ENCODE measurements at regions not wholly inside any gene's neighbourhood (a gene's known extent, or its start where the extent isn't known, plus 50 kb on each side); places are given as distances from the start of the nearest gene placed in this dataset.
A peak's percentile ranks its signal among the peaks of the same experiment; 100 is the strongest.
"Not testable (repeated sequence)": the region's sequence is repeated elsewhere in the genome, so short reads cannot be mapped to it uniquely, and the experiment has no call there.

DNA sequence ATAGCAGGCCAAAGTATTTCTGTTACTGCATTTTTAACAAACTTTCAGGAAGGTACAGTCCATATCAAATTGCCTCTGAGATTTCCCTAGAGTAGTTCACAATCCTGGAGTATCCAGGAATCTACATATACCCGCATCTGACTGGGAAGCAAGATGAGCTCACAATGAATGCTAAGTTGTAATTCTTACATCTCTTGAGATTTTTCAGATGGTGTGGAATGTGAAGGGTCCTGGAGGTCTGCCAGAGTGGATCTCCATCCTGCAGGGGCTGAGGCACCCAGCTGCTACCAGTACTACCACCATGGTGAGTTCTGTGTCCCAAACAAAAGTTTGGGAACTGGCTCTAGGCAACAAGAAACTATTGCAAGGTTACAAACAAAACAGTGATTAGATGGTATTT lies 156.7 kb upstream of the CCDC54 start:
- Histone ChIP-seq H3K9me3 (ENCODE audit: low read length) (no peaks in the 10 kb centered on the region), H3K9ac (ENCODE audit: low read length) (no peak overlapping the region), H3K27ac (ENCODE audit: low read length) (no peak overlapping the region), H3K9me2 (replicated peaks; ENCODE audit: insufficient read depth, low read length) (no peaks in the 10 kb centered on the region), H3K4me2 (ENCODE audit: low read depth, low read length, poor library complexity, severe bottlenecking) (no peak overlapping the region), H2AFZ (ENCODE audit: low read length) (no peak overlapping the region), H3K4me3 (ENCODE audit: low read length) (no peak overlapping the region), H3K36me3 (ENCODE audit: insufficient read depth, low read length) (no peaks in the 10 kb centered on the region), H3K4me1 (ENCODE audit: low read length) (no peaks in the 10 kb centered on the region), H4K20me1 (ENCODE audit: insufficient read depth, low read depth, low read length) (no peaks in the 10 kb centered on the region), H3K27me3 (ENCODE audit: low read length) (0 out of 2 replicates have a peak, but pooled peaks cover 2% of the 10 kb centered on the region), H3K79me2 (ENCODE audit: low read length) (no peaks in the 10 kb centered on the region)
- no peak for DNase-seq

DNA sequence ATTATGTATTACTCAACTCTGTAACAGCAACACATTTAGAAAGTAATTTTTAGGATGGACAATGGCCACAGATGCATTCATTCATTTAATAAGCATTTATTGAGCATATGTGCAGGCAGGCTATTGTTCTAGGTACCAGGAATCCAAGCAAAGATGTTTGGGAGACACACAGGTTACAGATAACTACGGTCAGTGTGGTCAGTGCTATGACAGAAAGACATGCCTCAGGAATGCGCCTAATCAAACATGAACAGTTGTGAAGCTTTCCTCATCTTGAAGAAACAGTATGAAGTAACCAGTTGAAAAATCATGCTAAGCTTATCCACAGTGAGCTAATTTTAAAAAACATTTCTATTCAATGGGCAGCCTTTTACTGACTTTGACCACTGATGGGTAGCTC lies 155.4 kb upstream of the CCDC54 start:
- Histone ChIP-seq H3K27me3 (ENCODE audit: low read length) (0 out of 2 replicates have a peak, but pooled peaks cover 2% of the 10 kb centered on the region), H3K4me3 (ENCODE audit: low read length) (no peak overlapping the region), H4K20me1 (ENCODE audit: insufficient read depth, low read depth, low read length) (no peaks in the 10 kb centered on the region), H3K79me2 (ENCODE audit: low read length) (no peaks in the 10 kb centered on the region), H3K9me2 (replicated peaks; ENCODE audit: insufficient read depth, low read length) (no peaks in the 10 kb centered on the region), H3K36me3 (ENCODE audit: insufficient read depth, low read length) (no peaks in the 10 kb centered on the region), H3K4me2 (ENCODE audit: low read depth, low read length, poor library complexity, severe bottlenecking) (no peak overlapping the region), H3K9ac (ENCODE audit: low read length) (no peak overlapping the region), H3K4me1 (ENCODE audit: low read length) (no peaks in the 10 kb centered on the region), H2AFZ (ENCODE audit: low read length) (no peak overlapping the region), H3K9me3 (ENCODE audit: low read length) (no peaks in the 10 kb centered on the region), H3K27ac (ENCODE audit: low read length) (no peak overlapping the region)
- DNase-seq = no peak

DNA sequence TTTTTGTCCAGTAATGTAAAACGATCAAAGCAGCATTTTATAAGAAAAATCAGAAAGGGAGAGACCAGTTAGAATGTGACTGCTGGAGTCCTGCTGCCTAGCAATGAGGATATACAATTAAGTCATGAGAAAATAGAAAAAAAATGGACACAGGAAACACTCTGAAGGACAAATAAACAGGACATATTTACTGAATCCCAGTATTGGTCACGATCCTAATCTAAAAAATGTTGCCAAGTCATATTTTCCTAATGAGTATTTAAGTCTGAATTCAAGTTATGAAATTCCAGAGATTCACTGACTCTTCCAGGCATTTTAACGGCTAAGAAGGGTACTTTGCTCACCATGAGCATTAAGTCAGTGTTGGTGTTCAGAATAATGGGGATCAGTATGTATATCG lies 154.3 kb upstream of the CCDC54 start:
- 0 out of 2 replicates have a peak, but pooled peaks cover 2% of the 10 kb centered on the region for H3K27me3 ChIP-seq (ENCODE audit: low read length)
- H3K4me2 ChIP-seq (ENCODE audit: low read depth, low read length, poor library complexity, severe bottlenecking) = no peak overlapping the region
- no peak overlapping the region for H2AFZ ChIP-seq (ENCODE audit: low read length)
- no peak for DNase-seq
- no peaks in the 10 kb centered on the region for H3K9me2 ChIP-seq (replicated peaks; ENCODE audit: insufficient read depth, low read length)
- H3K79me2 ChIP-seq (ENCODE audit: low read length) = no peaks in the 10 kb centered on the region
- no peak overlapping the region for H3K9ac ChIP-seq (ENCODE audit: low read length)
- H3K4me3 ChIP-seq (ENCODE audit: low read length) = no peak overlapping the region
- H3K9me3 ChIP-seq (ENCODE audit: low read length) = no peaks in the 10 kb centered on the region
- H3K27ac ChIP-seq (ENCODE audit: low read length) = no peak overlapping the region
- H3K36me3 ChIP-seq (ENCODE audit: insufficient read depth, low read length) = no peaks in the 10 kb centered on the region
- no peaks in the 10 kb centered on the region for H3K4me1 ChIP-seq (ENCODE audit: low read length)
- no peaks in the 10 kb centered on the region for H4K20me1 ChIP-seq (ENCODE audit: insufficient read depth, low read depth, low read length)

DNA sequence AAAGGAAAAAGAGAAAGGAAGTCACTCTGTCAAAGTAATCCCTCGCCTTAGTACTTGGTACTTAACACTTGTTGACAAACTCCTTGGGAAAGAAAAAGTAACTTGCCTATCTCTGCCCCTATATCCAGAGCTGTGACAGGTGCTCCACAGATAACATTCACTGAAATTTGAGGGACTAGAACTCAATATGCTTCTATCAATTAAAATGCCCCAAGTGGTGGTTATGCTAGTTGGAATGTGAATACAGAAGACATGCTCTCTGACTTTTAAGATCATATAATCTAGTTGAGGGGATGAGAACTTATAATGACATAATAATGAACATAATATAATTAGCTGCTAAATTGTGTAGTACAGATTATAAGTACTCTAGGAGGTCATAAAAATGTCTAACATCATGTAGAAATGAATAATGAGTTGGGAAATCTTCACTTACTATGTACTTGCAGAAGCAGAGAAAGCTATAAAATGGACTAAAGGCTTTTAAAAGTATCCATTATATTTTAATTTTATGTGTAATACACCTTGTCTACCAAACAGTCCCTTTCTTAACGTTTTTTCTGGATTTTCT lies 153.1 kb upstream of the CCDC54 start:
- H3K27me3 ChIP-seq (ENCODE audit: low read length) = 0 out of 2 replicates have a peak, but pooled peaks cover 2% of the 10 kb centered on the region
- no peak overlapping the region for H3K9ac ChIP-seq (ENCODE audit: low read length)
- no peaks in the 10 kb centered on the region for H4K20me1 ChIP-seq (ENCODE audit: insufficient read depth, low read depth, low read length)
- no peak overlapping the region for H3K27ac ChIP-seq (ENCODE audit: low read length)
- H3K9me2 ChIP-seq (replicated peaks; ENCODE audit: insufficient read depth, low read length) = no peaks in the 10 kb centered on the region
- no peak for DNase-seq
- no peak overlapping the region for H3K4me2 ChIP-seq (ENCODE audit: low read depth, low read length, poor library complexity, severe bottlenecking)
- no peak overlapping the region for H2AFZ ChIP-seq (ENCODE audit: low read length)
- H3K9me3 ChIP-seq (ENCODE audit: low read length) = no peaks in the 10 kb centered on the region
- no peaks in the 10 kb centered on the region for H3K79me2 ChIP-seq (ENCODE audit: low read length)
- H3K4me1 ChIP-seq (ENCODE audit: low read length) = no peaks in the 10 kb centered on the region
- H3K4me3 ChIP-seq (ENCODE audit: low read length) = no peak overlapping the region
- no peaks in the 10 kb centered on the region for H3K36me3 ChIP-seq (ENCODE audit: insufficient read depth, low read length)

DNA sequence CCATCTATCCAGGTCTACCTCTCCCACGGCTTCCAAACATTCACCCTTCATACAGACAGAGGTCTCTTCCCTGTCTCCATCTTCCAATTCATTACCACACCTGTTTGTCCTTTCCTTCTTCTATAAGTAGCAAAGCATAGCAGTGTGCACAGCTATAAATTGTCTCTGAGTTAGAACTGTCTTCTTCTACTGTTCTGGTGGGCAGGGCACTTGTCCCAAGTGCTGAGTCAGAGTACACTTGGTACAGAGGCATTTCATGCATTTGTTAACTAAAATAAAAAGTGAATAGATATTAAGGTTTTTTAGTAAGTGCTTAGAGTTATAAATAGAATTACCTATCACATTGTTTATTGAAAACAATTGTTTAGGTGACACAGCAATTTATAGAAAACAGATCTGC lies 150.1 kb upstream of the CCDC54 start:
- Histone ChIP-seq H3K79me2 (ENCODE audit: low read length) (no peaks in the 10 kb centered on the region), H2AFZ (ENCODE audit: low read length) (no peak overlapping the region), H3K9me3 (ENCODE audit: low read length) (no peaks in the 10 kb centered on the region), H3K4me2 (ENCODE audit: low read depth, low read length, poor library complexity, severe bottlenecking) (no peak overlapping the region), H3K9ac (ENCODE audit: low read length) (no peak overlapping the region), H3K27me3 (ENCODE audit: low read length) (0 out of 2 replicates have a peak, but pooled peaks cover 2% of the 10 kb centered on the region), H3K36me3 (ENCODE audit: insufficient read depth, low read length) (no peaks in the 10 kb centered on the region), H3K9me2 (replicated peaks; ENCODE audit: insufficient read depth, low read length) (no peaks in the 10 kb centered on the region), H4K20me1 (ENCODE audit: insufficient read depth, low read depth, low read length) (no peaks in the 10 kb centered on the region), H3K4me3 (ENCODE audit: low read length) (no peak overlapping the region), H3K4me1 (ENCODE audit: low read length) (no peaks in the 10 kb centered on the region), H3K27ac (ENCODE audit: low read length) (no peak overlapping the region)
- DNase-seq = no peak

DNA sequence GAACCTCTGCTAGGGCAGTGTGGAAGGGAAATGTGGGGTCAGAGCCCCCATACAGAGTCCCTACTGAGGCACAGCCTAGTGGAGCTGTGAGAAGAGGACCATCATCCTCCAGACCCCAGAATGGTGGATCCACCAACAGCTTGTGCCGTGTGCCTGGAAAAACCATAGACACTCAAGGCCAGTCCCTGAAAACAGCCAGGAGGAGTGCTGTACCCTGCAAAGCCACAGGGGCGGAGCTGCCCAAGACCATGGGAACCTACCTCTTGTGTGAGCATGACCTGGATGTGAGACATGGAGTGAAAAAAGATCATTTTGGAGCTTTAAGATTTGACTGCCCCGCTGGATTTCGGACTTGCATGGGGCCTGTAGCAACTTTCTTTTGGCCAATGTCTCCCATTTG lies 143.4 kb upstream of the CCDC54 start:
- H3K4me3 ChIP-seq (ENCODE audit: low read length); H2AFZ ChIP-seq (ENCODE audit: low read length); H3K9me3 ChIP-seq (ENCODE audit: low read length); H3K79me2 ChIP-seq (ENCODE audit: low read length); H3K9ac ChIP-seq (ENCODE audit: low read length); H3K4me2 ChIP-seq (ENCODE audit: low read depth, low read length, poor library complexity, severe bottlenecking); H3K4me1 ChIP-seq (ENCODE audit: low read length); H4K20me1 ChIP-seq (ENCODE audit: insufficient read depth, low read depth, low read length); H3K9me2 ChIP-seq (replicated peaks; ENCODE audit: insufficient read depth, low read length); H3K36me3 ChIP-seq (ENCODE audit: insufficient read depth, low read length); DNase-seq; H3K27me3 ChIP-seq (ENCODE audit: low read length); H3K27ac ChIP-seq (ENCODE audit: low read length): not testable (repeated sequence)

DNA sequence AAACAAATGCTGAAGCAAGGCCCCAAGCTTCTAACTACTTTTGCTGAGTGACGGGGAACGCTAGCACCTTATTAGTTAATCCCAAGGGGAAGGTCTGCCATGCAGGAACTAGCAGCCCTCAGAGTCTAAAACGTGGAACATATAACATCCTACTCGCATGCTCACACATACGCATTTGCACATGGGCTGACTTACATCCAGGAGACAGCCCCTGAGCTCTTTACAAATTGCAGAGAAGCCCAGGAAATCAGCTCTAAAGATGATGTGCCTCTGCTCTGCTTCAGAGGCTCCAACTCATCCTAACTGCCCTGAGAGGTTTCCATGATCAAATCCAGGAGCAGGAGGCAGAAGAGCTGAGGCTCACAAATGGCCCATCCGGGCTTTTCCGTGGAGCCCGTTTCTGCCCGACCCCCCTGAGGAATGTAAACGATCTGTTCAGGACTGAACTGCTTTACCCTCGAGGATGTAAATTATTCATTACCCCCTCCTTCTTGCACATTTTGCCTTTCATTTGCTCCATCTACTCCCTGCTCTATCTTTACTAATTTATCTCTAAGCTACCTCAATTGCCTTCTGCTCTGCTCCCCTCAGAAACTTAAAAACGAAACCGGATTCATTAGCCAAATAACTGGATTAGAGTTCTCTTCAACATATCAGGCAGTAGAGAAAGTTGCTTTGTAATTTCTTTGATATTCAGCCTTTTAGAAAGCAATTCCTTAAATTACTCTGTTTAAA lies 141.9 kb upstream of the CCDC54 start:
- DNase-seq = no peak
- Histone ChIP-seq H3K4me1 (ENCODE audit: low read length) (peaks cover 12% of the 10 kb centered on the region), H4K20me1 (ENCODE audit: insufficient read depth, low read depth, low read length) (no peaks in the 10 kb centered on the region), H3K27ac (ENCODE audit: low read length) (no peak overlapping the region), H3K4me2 (ENCODE audit: low read depth, low read length, poor library complexity, severe bottlenecking) (peak overlapping the region; percentile 36), H3K27me3 (ENCODE audit: low read length) (no peaks in the 10 kb centered on the region), H3K79me2 (ENCODE audit: low read length) (no peaks in the 10 kb centered on the region), H3K9me2 (replicated peaks; ENCODE audit: insufficient read depth, low read length) (no peaks in the 10 kb centered on the region), H3K9me3 (ENCODE audit: low read length) (no peaks in the 10 kb centered on the region), H3K9ac (ENCODE audit: low read length) (peak overlapping the region; percentile 0; the same call in 1 of the 2 replicates), H3K4me3 (ENCODE audit: low read length) (peak overlapping the region; percentile 19; the same call in 1 of the 2 replicates), H2AFZ (ENCODE audit: low read length) (no peak overlapping the region), H3K36me3 (ENCODE audit: insufficient read depth, low read length) (no peaks in the 10 kb centered on the region)

DNA sequence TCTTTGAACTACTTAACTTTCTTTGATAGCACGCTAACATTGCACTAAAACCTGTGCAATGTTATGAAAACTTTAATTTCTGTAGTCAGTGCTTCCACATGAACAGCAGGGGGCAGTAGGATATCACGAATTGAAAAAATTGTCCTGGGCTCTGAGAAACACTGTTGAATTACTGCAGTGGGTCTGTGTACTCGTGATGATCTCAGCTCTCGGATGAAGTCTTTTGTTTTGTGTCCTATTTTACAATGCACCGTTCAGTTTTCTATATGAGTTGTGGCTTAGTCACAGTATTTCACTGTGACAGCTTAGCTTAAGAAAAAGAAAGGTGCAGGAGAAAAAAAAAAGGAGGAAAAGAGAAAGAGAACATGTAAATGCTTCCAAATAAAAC lies 141.3 kb upstream of the CCDC54 start:
- H3K9me3 ChIP-seq (ENCODE audit: low read length) = no peaks in the 10 kb centered on the region
- peak overlapping the region; percentile 14; the same call in 1 of the 2 replicates for H3K9ac ChIP-seq (ENCODE audit: low read length)
- DNase-seq = peak; percentile 89
- peaks cover 4% of the 10 kb centered on the region for H3K79me2 ChIP-seq (ENCODE audit: low read length)
- H3K9me2 ChIP-seq (replicated peaks; ENCODE audit: insufficient read depth, low read length) = no peaks in the 10 kb centered on the region
- no peaks in the 10 kb centered on the region for H3K36me3 ChIP-seq (ENCODE audit: insufficient read depth, low read length)
- peak overlapping the region; percentile 19; the same call in 1 of the 2 replicates for H3K4me3 ChIP-seq (ENCODE audit: low read length)
- no peak overlapping the region for H2AFZ ChIP-seq (ENCODE audit: low read length)
- peak overlapping the region; percentile 36 for H3K4me2 ChIP-seq (ENCODE audit: low read depth, low read length, poor library complexity, severe bottlenecking)
- peaks cover 12% of the 10 kb centered on the region for H3K4me1 ChIP-seq (ENCODE audit: low read length)
- no peaks in the 10 kb centered on the region for H3K27me3 ChIP-seq (ENCODE audit: low read length)
- H3K27ac ChIP-seq (ENCODE audit: low read length) = no peak overlapping the region
- H4K20me1 ChIP-seq (ENCODE audit: insufficient read depth, low read depth, low read length) = no peaks in the 10 kb centered on the region

Data from Karpas-422 (cell line).